GM19467 (cell line): ENCODE measurements at regions not wholly inside any gene's neighbourhood (a gene's known extent, or its start where the extent isn't known, plus 50 kb on each side); places are given as distances from the start of the nearest gene placed in this dataset.
"Not testable (repeated sequence)": the region's sequence is repeated elsewhere in the genome, so short reads cannot be mapped to it uniquely, and the experiment has no call there.

ENCODE experiments used
- ATAC-seq: cut with Tn5 transposase; IDR thresholded peaks from one replicate; pipeline ENCODE4 v1.9.1; 2021; ENCODE audit warnings: mild to moderate bottlenecking, moderate library complexity; ENCODE audit not compliant: unreplicated experiment

DNA sequence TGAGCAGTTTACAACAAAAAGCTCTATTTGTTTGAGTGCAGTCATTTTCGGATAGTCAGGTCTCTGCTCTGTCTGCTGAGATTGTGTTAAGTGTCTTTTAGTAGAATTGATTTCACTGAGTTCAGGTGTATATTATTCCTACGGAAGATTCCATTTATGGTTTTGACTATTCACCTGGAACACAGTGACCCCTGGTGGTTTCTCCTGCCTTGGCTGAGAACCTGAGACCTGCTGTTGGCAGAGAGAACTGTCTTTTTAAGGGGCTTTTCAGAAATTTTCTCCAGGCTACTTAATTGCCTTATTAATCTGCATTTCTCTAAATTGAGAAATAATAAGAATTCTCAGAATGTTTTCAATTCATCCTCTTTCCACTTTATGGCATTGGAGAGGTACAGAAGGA, 508.0 kb downstream of the TBC1D32 start:
- no peak for ATAC-seq

GRCh38 chr6:120816794-120817193, 517.5 kb downstream of the TBC1D32 start:
- no peak for ATAC-seq

DNA sequence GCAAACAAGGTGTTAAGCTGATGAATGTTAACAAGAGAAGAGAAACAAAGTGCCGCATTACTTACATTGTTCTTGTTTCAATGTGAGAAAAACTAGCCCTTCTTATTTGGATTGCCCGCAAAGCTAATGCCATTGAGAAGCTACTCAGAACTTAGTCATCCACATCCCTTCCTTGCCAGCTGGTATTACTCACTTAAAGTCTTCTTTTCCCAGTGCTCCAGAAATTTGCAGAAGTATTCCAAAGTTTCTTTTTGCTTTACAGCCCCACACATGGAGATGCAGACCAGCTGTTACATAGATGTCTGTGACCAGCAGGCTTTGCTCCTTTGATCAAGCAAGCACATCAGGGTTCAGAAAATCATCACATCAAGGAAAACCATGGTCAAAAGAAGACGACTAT, 529.0 kb downstream of the TBC1D32 start:
- ATAC-seq = no peak

- no peak for ATAC-seq
Observed at GRCh38 chr6:120804612-120805011, 529.7 kb downstream of the TBC1D32 start.

DNA sequence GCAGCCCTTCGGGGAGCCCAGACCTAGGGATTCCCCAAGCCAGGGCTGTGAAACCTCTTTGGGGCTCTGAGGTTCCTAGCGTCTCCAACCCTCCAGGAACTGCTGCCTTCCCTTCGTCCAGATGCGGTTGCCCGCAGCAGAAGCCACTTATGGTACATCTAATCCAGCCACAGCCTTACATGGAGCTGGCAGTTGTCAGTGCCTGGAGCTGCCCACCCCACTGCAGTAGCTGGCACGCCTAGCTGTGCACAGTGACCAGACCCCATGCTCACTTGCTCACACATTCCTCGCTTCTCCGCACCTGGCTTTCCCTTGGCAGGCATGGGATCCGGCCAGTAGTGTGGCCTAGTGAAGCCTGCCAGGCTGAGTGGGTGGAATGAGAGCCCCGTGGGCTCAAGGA, 547.6 kb downstream of the TBC1D32 start:
- no peak for ATAC-seq

DNA sequence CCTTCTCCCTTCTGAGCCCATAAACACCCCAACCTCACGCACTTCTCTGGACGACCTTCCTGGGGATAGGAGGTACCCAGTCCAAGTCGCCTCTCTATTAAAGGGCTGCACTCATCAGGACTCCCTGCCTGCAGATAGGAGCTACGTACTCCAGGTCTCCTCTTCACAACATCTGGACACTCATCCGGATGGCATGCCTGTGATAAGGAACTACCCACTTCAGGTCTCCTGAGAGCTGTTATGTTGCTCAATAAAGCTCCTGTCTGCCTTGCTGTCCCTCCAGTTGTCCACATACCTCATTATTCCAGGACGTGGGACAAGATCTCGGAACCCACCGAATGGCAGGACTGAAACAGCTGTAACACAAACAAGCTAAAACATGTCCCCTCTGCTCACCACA, 548.0 kb downstream of the TBC1D32 start:
- ATAC-seq = no peak

GRCh38 chr6:120785459-120786086, 548.7 kb downstream of the TBC1D32 start:
- ATAC-seq = no peak

DNA sequence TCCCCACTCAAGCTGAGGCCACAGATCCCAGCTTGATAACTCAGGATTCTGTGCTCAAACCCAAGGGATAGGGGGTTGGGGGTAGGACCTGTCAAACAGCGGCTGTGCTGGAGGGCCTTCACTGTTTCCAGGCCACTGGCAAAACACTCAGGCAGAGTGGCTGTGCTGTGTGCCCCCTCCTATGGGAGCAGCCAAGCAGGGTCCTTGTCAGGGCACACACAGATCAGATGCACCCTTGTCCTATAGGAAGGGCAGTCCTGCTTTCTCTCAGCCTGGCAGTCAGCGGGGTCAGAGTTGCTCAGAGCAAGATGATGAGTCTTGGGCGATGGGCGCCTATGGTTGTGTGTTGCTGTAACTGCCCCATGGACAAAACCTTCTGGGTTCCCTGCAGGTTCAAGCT, 554.8 kb downstream of the TBC1D32 start:
- no peak for ATAC-seq

GRCh38 chr6:120775698-120776097, 558.6 kb downstream of the TBC1D32 start:
- ATAC-seq = no peak

- no peak for ATAC-seq
Observed at GRCh38 chr6:120774275-120774674, 560.0 kb downstream of the TBC1D32 start.

DNA sequence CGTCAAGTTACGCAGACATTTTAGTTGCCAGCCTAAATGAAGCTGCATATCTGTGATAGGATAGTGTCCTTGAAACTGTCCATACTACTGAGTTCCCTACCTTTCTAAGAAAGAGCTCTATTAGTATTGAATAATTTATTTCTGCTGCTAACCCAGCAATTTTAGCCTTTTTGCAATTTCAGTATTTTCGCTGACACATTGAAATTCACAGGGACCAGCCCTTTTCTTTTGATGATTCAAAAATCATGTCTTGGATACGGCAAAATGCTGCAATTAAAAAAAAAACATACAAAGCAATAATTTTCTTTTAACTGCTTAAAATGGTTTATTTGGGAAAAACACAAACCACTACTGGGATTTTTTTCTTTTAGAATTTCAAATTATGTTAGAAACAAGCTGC, 563.3 kb downstream of the TBC1D32 start:
- no peak for ATAC-seq

DNA sequence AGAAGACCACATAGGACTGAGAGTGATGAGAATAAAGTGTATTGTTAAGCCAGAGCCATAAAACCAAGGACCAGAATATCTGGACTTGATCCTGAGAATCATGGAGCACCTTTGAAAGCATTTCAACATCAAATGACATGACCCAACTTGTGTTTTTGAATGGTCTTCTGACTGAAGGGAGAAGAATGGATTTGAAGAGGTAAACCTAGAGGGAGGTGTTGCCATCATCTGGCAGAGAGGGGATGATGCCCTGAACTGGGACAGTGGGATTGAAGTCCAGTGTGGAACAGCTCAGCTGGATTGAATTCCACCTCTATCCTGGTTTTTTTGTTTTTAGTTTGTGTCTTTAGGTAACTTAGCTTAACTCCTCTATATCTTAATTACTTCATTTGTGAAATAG, 570.0 kb downstream of the TBC1D32 start:
- ATAC-seq = no peak

DNA sequence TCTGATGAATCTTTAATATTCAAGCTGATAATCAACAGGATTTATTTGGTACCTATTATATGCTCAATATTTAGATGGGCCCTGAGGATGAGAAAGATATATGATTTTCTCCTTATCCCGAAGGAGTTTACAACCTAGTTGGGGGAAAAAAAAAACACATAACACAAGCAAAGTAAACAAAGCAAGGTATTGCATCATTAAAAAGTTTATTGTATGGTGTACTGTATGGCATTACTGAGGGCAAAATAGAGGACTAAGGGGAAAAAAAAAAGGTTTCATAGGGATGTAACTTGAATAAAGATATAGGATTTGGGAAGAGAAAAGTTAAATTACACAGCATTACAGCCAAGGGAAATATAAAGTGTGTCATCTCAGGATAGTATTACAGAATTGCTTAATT, 574.7 kb downstream of the TBC1D32 start:
- no peak for ATAC-seq

GRCh38 chr6:120748574-120748973, 585.7 kb downstream of the TBC1D32 start:
- not testable (repeated sequence) for ATAC-seq

DNA sequence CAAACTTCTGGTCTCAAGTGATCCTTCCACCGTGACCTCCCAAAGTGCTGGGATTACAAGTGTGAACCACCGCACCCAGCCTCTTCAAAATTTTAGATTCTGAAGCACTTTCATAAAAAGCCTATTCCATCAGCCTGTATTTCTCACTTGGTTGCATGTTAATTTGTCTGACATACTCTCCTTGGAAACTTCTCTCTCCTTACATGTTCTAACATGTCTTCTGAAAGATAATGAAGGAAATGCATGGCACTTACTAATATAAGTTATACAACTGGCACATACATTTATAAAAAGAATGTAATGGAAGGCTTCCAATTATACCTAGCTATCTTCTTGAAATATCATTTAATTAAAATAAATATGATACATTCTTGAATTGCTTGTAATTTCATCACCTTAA, 597.5 kb downstream of the TBC1D32 start:
- ATAC-seq = no peak

- ATAC-seq = no peak
Observed at GRCh38 chr6:120735641-120736040, 598.6 kb downstream of the TBC1D32 start.

DNA sequence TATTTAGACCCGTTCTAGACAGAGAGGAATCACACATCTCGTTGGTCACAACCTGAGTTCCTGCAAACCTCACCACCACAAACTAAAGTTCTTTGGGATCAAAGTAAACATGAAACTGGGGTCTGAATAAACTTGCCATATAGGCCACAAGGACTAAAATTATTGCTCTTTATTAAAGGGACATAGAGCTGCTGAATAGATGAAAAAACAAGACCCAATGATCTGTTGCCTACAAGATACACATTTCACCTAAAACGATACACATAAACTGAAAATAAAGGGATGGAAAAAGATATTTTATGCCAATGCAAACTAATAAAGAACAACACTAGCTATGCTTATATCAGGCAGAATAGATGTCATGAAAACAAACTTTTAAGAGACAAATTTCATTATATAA, 623.0 kb downstream of the TBC1D32 start:
- ATAC-seq = no peak

DNA sequence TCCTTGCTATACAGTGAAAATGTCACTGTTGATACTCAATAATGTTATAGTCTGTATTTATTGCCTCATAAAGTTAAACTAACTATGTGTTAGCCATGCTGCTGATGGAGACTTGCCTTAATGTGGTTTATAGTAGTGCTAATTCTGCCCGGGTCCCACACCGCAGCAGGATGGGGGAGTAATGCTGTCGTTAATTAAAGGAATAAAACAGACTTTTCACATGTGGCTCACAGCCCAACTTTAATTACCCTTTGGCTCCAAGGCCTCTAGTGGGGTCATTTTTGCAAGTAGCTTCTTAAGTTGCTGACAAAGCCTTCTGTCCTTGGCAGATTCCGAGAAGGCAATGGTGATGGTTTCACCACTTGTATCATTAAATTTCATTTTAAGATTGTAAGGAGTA, 634.3 kb downstream of the TBC1D32 start:
- no peak for ATAC-seq

- ATAC-seq = no peak
Observed at GRCh38 chr6:120686492-120686891, 647.8 kb downstream of the TBC1D32 start.

DNA sequence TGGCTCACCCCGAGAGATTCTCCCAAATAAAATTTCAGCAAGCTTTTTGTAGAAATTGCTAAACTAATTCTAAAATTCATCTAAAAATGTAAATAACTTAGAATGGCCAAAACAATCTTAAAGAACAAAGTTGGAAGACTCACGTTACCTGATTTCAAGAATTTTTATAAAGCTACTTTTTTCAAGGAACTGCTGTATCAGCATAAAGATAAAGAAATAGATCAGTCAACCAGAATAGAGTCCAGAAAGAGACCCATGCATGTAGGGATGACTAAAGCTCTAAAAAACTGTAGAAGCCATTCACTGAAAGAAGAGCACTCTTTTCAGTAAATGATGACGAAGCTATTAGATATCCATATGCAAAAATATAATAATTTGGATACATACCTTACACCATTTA, 652.1 kb downstream of the TBC1D32 start:
- ATAC-seq = no peak

GRCh38 chr6:120681204-120681603, 653.1 kb downstream of the TBC1D32 start:
- no peak for ATAC-seq

- no peak for ATAC-seq
Observed at GRCh38 chr6:120675886-120676285, 658.4 kb downstream of the TBC1D32 start.

GRCh38 chr6:120671519-120671918, 662.8 kb downstream of the TBC1D32 start:
- ATAC-seq = no peak
